Keratinocyte (primary cell): ENCODE measurements at regions not wholly inside any gene's neighbourhood (a gene's known extent, or its start where the extent isn't known, plus 50 kb on each side); places are given as distances from the start of the nearest gene placed in this dataset.

Experiments used
- CTCF ChIP-seq, 3 experiments: IDR thresholded peaks in 1 of 3; conservative IDR thresholded peaks in 1 of 3; optimal IDR thresholded peaks in 1 of 3; 2 replicates in 2 of 3; 3 replicates in 1 of 3; pipeline versions ENCODE3 to v1.5.1; 2011; ENCODE audit warnings: low read length in 3 of 3, mild to moderate bottlenecking in 3 of 3, moderate library complexity in 2 of 3, control low read depth in 1 of 3, inconsistent platforms in 1 of 3; ENCODE audit not compliant: insufficient read depth in 2 of 3; ENCODE audit errors: extremely low read depth in 1 of 3
- EZH2 ChIP-seq: IDR thresholded peaks from one replicate; pipeline ENCODE4 v1.6.1; 2012; ENCODE audit warnings: inconsistent platforms, mild to moderate bottlenecking, low read length, moderate library complexity

DNA sequence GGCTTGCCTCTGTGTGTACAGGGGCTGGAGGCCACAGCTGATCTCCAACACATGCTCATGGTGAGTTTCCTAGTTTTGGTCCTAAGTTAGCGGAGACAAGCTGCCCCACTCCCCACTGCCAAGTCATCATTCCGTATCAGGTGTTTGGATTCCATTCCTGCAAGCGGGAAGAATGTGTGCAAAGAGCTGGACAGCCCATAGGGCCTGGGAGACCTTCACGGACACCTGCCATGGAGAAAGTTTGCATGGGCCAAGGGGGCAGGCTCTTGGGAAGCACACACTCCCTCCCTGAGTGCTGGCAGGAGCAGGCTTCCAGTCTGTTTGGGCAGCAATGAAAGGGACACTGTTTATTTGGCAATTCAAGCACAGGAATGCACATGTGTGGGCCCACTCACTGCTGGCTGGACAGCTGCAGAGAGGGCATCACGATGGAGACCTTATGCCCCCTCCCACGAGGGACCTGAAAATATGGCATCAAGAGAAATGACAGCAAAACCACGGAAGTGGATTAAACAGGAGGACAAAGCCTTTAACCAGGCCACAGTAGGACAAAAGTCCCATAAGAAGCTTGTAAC, 149.7 kb downstream of the KLF13 start:
- no peak for TF ChIP-seq CTCF (optimal IDR thresholded peaks at IDR 0.05 in 1 of 3, IDR thresholded peaks at IDR 0.05 in 1 of 3, conservative IDR thresholded peaks at IDR 0.05 in 1 of 3; ENCODE audit: extremely low read depth in 1 of 3, insufficient read depth in 2 of 3, low read length in 3 of 3)
- no peak for TF ChIP-seq EZH2
